HEK293 (cell line): ENCODE measurements at regions not wholly inside any gene's neighbourhood (a gene's known extent, or its start where the extent isn't known, plus 50 kb on each side); places are given as distances from the start of the nearest gene placed in this dataset.

Experiments
- TCF7L2 ChIP-seq: IDR thresholded peaks from 2 replicates; pipeline ENCODE4 v1.6.1; 2011; ENCODE audit warnings: low read depth, mild to moderate bottlenecking, inconsistent platforms, low read length, moderate library complexity, borderline replicate concordance
- YY1 ChIP-seq: fragments of 450-650 bp; formaldehyde crosslinking; IDR thresholded peaks from 2 replicates; pipeline ENCODE4 v1.5.1; 2018; ENCODE audit warnings: missing biosample characterization, missing genetic modification characterization
- ZNF354C ChIP-seq: fragments of 450-650 bp; formaldehyde crosslinking; IDR thresholded peaks from 2 replicates; pipeline ENCODE4 v1.5.1; 2016; ENCODE audit warnings: missing biosample characterization, missing genetic modification characterization, low read depth, borderline replicate concordance
- ZNF558 ChIP-seq: fragments of 450-650 bp; formaldehyde crosslinking; IDR thresholded peaks from 2 replicates; pipeline ENCODE4 v1.5.1; 2016; ENCODE audit warnings: missing biosample characterization, missing genetic modification characterization
- TF ChIP-seq, protein P1 (sequence below): fragments of 450-650 bp; formaldehyde crosslinking; IDR thresholded peaks from 2 replicates; pipeline ENCODE4 v1.5.1; 2016; ENCODE audit warnings: missing biosample characterization, missing genetic modification characterization
- TF ChIP-seq, protein P2 (sequence below): fragments of 450-650 bp; formaldehyde crosslinking; IDR thresholded peaks from 2 replicates; pipeline ENCODE4 v1.5.1; 2016; ENCODE audit warnings: missing biosample characterization, missing genetic modification characterization, low read depth

DNA sequence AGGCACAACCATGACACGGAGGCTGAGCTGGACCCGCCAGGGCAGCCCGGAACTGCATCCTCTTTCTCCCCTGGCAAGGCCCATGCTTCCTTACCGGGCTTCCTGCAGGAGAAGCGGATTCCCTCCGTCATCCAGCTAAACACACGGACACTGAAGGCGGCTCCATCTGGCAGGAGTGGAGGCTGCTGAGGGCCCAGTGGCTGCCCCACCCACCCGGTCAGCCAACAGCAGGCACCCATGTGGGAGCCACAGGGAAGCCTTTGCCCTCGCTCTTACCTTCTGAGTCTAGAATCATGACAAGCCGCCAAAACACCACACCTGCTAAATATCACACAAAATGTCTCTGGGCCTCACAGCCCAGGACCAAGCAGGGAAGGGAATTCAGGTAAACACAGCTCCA, 321.6 kb upstream of the RNF32 start:
- TF ChIP-seq, protein P1, sequence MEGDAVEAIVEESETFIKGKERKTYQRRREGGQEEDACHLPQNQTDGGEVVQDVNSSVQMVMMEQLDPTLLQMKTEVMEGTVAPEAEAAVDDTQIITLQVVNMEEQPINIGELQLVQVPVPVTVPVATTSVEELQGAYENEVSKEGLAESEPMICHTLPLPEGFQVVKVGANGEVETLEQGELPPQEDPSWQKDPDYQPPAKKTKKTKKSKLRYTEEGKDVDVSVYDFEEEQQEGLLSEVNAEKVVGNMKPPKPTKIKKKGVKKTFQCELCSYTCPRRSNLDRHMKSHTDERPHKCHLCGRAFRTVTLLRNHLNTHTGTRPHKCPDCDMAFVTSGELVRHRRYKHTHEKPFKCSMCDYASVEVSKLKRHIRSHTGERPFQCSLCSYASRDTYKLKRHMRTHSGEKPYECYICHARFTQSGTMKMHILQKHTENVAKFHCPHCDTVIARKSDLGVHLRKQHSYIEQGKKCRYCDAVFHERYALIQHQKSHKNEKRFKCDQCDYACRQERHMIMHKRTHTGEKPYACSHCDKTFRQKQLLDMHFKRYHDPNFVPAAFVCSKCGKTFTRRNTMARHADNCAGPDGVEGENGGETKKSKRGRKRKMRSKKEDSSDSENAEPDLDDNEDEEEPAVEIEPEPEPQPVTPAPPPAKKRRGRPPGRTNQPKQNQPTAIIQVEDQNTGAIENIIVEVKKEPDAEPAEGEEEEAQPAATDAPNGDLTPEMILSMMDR (tag by site-specific recombination): no peak
- TF ChIP-seq, protein P2, sequence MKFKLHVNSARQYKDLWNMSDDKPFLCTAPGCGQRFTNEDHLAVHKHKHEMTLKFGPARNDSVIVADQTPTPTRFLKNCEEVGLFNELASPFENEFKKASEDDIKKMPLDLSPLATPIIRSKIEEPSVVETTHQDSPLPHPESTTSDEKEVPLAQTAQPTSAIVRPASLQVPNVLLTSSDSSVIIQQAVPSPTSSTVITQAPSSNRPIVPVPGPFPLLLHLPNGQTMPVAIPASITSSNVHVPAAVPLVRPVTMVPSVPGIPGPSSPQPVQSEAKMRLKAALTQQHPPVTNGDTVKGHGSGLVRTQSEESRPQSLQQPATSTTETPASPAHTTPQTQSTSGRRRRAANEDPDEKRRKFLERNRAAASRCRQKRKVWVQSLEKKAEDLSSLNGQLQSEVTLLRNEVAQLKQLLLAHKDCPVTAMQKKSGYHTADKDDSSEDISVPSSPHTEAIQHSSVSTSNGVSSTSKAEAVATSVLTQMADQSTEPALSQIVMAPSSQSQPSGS: no peak
- TF ChIP-seq YY1 (no peak), TCF7L2 (no peak), ZNF354C (tag by site-specific recombination) (no peak), ZNF558 (tag by site-specific recombination) (no peak)
